C4-2B (cell line): ENCODE measurements at regions not wholly inside any gene's neighbourhood (a gene's known extent, or its start where the extent isn't known, plus 50 kb on each side); places are given as distances from the start of the nearest gene placed in this dataset.

Experiments used
- ZFX ChIP-seq: fragments of 450-650 bp; IDR thresholded peaks from 2 replicates; pipeline ENCODE4 v1.6.1; 2017
- TF ChIP-seq, protein P1 (sequence below): fragments of 450-650 bp; conservative IDR thresholded peaks from 2 replicates; pipeline ENCODE4 v1.5.1; 2017; ENCODE audit warnings: mild to moderate bottlenecking

DNA sequence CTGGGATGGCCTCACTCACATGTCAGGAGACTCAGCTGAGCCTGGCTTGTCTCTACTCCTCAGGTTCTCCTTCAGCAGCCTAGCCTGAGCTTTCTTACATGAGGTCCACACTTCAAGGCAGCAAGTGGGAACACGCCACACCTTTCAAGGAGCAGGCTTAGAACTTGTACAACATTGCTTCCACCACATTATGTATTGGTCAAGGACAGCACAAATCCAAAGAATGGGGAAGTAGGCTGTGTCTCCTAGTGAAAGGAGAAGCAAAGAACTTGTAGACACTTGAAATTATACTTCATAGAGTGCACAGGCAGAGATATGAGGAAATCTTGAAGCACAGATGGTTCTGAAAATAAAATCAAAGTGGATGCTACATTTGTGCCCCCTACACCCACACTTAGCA lies 120.9 kb upstream of the NOCT start:
- TF ChIP-seq, protein P1, sequence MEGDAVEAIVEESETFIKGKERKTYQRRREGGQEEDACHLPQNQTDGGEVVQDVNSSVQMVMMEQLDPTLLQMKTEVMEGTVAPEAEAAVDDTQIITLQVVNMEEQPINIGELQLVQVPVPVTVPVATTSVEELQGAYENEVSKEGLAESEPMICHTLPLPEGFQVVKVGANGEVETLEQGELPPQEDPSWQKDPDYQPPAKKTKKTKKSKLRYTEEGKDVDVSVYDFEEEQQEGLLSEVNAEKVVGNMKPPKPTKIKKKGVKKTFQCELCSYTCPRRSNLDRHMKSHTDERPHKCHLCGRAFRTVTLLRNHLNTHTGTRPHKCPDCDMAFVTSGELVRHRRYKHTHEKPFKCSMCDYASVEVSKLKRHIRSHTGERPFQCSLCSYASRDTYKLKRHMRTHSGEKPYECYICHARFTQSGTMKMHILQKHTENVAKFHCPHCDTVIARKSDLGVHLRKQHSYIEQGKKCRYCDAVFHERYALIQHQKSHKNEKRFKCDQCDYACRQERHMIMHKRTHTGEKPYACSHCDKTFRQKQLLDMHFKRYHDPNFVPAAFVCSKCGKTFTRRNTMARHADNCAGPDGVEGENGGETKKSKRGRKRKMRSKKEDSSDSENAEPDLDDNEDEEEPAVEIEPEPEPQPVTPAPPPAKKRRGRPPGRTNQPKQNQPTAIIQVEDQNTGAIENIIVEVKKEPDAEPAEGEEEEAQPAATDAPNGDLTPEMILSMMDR = no peak
- TF ChIP-seq ZFX = no peak
